Skin epidermis (tissue), 12 donors: ENCODE measurements at regions not wholly inside any gene's neighbourhood (a gene's known extent, or its start where the extent isn't known, plus 50 kb on each side); places are given as distances from the start of the nearest gene placed in this dataset.
A peak's percentile ranks its signal among the peaks of the same experiment; 100 is the strongest.

Experiments
- H3K27ac ChIP-seq, 21 experiments: fragments of 200-600 bp; sonication (generic) in 11 of 21; one replicate each; pipeline ENCODE4 v1.5.0; 2020; ENCODE audit warnings: mild to moderate bottlenecking in 3 of 21, inconsistent platforms in 2 of 21, moderate library complexity in 2 of 21
- H3K4me3 ChIP-seq, 7 experiments: fragments of 200-600 bp; sonication (generic) in 2 of 7; one replicate each; pipeline ENCODE4 v1.5.0; 2020; ENCODE audit warnings: inconsistent platforms in 2 of 7, mild to moderate bottlenecking in 2 of 7, moderate library complexity in 1 of 7

GRCh38 chr4:152011469-152011868 lies 250.7 kb upstream of the GATB start:
- no peak overlapping the region for H3K4me3 ChIP-seq
- no peak overlapping the region for H3K27ac ChIP-seq

- Histone ChIP-seq H3K4me3 (no peak overlapping the region), H3K27ac (no peak overlapping the region)
Observed at GRCh38 chr4:152010710-152011079, 249.9 kb upstream of the GATB start.

- Histone ChIP-seq H3K4me3 (no peak overlapping the region), H3K27ac (no peak overlapping the region)
Observed at GRCh38 chr4:152009983-152010709, 249.3 kb upstream of the GATB start.

GRCh38 chr4:152009031-152009670 lies 248.3 kb upstream of the GATB start:
- no peak overlapping the region for H3K4me3 ChIP-seq

DNA sequence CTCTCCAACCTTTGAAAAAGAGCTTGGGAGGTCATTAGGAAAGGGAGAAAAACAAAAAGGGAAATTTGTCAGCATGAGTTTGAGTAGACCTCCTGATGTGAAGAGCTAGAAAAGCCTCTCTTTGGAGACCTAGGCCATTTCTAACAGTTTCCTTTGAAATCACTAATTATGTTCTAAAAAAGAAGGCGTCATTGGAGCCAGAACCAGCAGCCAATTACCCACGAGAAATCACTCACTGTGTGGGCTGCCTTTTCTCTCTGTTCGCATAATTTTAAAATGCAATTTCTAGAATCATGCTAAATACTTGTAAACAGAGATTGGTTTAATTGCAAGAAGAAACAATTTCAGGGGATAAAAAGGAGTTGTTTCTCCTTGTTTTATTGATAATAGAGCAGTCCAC lies 246.3 kb upstream of the GATB start:
- Histone ChIP-seq H3K27ac (no peak overlapping the region), H3K4me3 (no peak overlapping the region)

More at GRCh38 chr4:152009031-152009670, 248.3 kb upstream of the GATB start:
- no peak overlapping the region for H3K27ac ChIP-seq

GRCh38 chr4:152004801-152005200 lies 244.0 kb upstream of the GATB start:
- Histone ChIP-seq H3K4me3 (no peak overlapping the region), H3K27ac (no peak overlapping the region)

- no peak overlapping the region for H3K4me3 ChIP-seq
- no peak overlapping the region for H3K27ac ChIP-seq
Observed at GRCh38 chr4:152000518-152000917, 239.7 kb upstream of the GATB start.

DNA sequence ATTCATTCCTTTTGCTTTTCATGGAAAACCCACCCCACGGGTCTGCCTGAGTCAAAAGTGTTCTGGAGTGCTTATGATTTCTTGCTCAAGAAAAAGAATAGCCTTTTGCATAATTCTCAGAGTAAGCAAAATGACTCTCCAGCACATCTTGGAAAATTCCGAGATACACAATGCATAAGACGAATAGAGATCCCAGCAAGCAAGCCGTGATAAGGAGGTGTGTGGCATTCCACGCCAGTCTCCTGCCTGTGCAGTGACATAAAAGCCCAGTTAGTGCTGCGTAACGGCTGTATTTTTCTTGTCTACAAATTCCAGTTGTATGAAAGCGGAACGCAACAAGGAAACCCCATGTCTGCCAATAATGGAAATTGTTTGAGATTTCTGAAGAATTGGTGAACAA lies 237.9 kb upstream of the GATB start:
- no peak overlapping the region for H3K27ac ChIP-seq

DNA sequence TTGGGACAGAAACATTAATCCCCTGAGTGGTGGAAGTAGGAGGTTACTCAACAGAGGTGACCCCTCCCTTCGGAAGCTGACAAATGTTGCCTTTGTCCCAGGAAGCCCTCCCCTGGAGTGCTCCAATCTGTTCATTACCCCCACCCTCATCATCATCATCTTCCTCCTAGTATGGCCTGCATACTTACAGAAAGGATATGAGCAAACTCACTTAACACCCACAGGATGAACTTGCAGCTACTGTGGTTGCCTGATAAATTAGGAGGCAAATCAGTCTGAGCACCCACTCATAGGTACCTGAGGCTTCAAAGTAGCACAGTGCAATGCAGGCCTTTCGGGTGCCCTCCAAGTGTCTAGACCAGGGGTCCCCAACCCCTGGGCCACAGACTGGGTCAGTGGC lies 236.7 kb upstream of the GATB start:
- no peak overlapping the region for H3K4me3 ChIP-seq
- H3K27ac ChIP-seq = no peak overlapping the region

More for the DNA sequence above, 237.9 kb upstream of the GATB start:
- H3K4me3 ChIP-seq = no peak overlapping the region

DNA sequence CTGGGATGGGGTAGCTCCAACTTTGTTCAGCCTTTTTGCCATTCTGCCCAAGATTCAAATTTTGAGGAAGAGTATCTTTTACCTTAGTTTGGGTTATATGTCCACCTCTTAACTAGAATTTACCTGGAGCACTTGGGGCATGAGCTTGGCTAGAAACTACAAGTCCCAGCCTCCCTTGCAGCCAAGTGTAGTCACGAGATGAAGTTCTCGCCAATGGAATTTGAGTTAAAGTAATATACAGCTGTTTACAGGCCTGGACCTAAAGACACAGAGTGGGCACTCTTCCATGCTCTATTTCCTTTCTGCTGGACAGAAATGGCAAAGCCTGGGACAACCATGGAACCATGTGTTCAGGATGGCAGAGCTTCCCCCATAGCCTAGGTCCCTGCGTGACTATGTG lies 233.6 kb upstream of the GATB start:
- H3K27ac ChIP-seq = no peak overlapping the region
- H3K4me3 ChIP-seq = no peak overlapping the region

- Histone ChIP-seq H3K27ac (no peak overlapping the region), H3K4me3 (no peak overlapping the region)
Observed at GRCh38 chr4:151993521-151993920, 232.7 kb upstream of the GATB start.

- H3K27ac ChIP-seq = no peak overlapping the region
- no peak overlapping the region for H3K4me3 ChIP-seq
Observed at GRCh38 chr4:151992332-151993154, 231.7 kb upstream of the GATB start.

- Histone ChIP-seq H3K4me3 (no peak overlapping the region), H3K27ac (no peak overlapping the region)
Observed at GRCh38 chr4:151991884-151992167, 231.0 kb upstream of the GATB start.

GRCh38 chr4:151991001-151991883 lies 230.4 kb upstream of the GATB start:
- Histone ChIP-seq H3K4me3 (no peak overlapping the region), H3K27ac (peak overlapping the region in 1 of 21 experiments; percentile 49)

DNA sequence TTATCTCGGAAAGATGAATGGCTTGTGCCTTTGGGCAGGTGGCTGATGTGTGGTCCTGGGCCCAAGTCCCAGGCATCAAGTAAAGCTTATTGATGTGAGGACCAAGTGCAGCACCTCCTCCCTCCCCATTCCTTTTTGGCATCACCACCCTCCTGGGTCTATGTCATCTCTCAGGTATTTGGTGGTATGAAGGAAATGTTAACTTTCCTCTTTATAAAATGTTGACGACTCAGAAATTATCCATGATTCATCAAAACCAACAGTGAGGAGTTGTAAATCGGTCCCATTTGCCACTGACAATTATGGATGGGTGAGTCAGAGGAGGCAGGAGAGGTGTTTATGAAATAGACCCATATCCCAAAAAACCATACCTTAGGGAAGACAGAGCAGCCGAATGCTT lies 229.4 kb upstream of the GATB start:
- no peak overlapping the region for H3K4me3 ChIP-seq
- no peak overlapping the region for H3K27ac ChIP-seq

- Histone ChIP-seq H3K4me3 (no peak overlapping the region), H3K27ac (no peak overlapping the region)
Observed at GRCh38 chr4:151988591-151988990, 227.8 kb upstream of the GATB start.

DNA sequence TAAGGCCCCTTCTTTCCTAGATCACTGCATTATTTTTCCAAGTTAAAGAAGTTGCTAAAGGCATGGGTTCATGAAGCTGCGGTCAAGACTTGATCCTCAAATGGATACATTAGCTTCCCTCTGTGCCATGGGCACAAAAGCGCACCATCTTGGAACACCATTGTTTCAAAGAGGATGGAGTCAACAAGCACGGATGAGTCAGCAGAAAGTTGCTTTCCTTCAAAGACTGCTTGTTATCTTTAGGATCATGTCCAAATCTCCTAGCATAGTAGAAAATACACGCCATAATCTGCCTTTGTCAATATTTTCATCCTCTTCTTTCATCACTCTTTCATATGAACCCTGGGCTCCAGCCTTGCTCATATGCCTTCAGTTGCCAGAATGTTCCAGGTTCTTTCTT lies 226.8 kb upstream of the GATB start:
- Histone ChIP-seq H3K27ac (no peak overlapping the region), H3K4me3 (no peak overlapping the region)

- Histone ChIP-seq H3K27ac (no peak overlapping the region), H3K4me3 (no peak overlapping the region)
Observed at GRCh38 chr4:151983854-151984253, 223.0 kb upstream of the GATB start.

DNA sequence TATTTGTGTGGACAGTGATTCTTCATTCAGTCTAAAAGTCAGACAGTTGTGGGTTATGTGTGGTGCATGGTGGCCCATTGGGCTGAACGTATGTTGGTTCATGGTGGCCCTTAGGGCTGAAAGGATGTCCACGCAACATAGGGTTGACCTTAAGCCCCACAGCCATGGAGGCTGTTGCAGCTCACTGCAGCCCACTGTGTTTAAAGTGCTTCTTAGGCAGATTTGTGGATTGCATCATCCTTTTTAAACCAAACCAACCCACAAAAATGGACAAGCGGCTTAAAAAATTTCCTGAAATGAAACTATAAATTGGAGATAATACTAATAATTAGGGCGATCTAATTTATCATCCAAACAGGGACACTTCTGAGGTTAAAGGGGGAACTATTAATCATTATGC lies 219.0 kb upstream of the GATB start:
- H3K4me3 ChIP-seq = no peak overlapping the region

DNA sequence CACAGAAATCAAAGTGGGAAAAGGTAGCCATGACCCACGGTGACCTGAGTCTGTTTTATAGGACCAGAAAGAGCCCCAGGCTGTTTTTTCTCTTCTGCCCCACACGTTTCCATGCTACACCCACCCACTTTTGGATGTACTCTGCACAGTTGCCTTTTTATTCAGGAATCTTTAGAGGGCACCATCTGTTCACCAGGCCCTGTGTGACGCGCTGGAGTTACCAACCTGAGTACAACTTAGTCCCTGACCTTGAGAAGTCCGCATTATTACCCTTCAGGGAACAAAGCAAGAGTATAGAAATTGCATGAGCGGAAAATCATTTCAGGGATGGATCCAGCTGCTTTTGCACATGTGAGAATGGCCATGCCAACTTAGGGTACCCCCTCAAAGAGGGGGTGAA lies 207.8 kb upstream of the GATB start:
- Histone ChIP-seq H3K27ac (no peak overlapping the region), H3K4me3 (no peak overlapping the region)

More for the DNA sequence above, 219.0 kb upstream of the GATB start:
- H3K27ac ChIP-seq = no peak overlapping the region
